A673 (cell line): ENCODE measurements at regions not wholly inside any gene's neighbourhood (a gene's known extent, or its start where the extent isn't known, plus 50 kb on each side); places are given as distances from the start of the nearest gene placed in this dataset.

Source experiments
- CTCF ChIP-seq: fragments of 300-800, 200-600 bp; sonication (generic); conservative IDR thresholded peaks from 2 replicates; pipeline ENCODE4 v1.5.1; 2017; ENCODE audit warnings: low read depth, mild to moderate bottlenecking, antibody characterized with exemption, low read length, moderate library complexity, mixed read lengths
- EZH2 ChIP-seq: fragments of 200-600 bp; sonication (generic); IDR thresholded peaks from 2 replicates; pipeline ENCODE4 v1.6.1; 2017; ENCODE audit warnings: borderline replicate concordance, low read depth, mild to moderate bottlenecking, mixed read lengths, antibody characterized with exemption, low read length; ENCODE audit not compliant: poor library complexity, severe bottlenecking

GRCh38 chr11:81030186-81030585 lies 1589.4 kb upstream of the TENM4 start:
- TF ChIP-seq CTCF, result no peak
- no peak for TF ChIP-seq EZH2
